ENCODE measurements at regions not wholly inside any gene's neighbourhood (a gene's known extent, or its start where the extent isn't known, plus 50 kb on each side); places are given as distances from the start of the nearest gene placed in this dataset.

DNA sequence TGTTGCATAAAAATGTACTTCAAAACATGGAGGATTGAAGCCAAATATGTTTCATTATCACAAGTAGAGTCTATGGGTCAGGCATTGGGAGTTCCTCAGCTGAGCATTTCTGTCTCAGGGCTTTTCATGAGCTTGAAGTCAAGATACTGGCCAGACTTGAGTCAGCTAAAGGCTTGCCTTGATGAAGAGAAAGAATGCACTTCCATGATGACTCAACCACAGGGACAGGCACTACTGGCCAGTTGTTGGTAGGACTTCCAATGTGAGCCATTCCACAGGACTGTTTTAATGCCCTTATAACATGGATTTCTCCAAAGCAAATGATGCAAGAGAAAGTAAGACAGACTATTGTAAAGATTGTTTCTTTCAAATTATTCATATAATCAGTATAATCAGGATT lies 895.6 kb downstream of the RAB28 start:
- TF ChIP-seq ZNF211 (tag by site-specific recombination; IDR thresholded peaks at IDR 0.05; ENCODE audit: low read depth) (no peak), ZNF239 (tag by site-specific recombination; IDR thresholded peaks at IDR 0.05) (no peak), ZNF175 (tag by site-specific recombination; IDR thresholded peaks at IDR 0.05) (no peak), ZXDB (tag by site-specific recombination; IDR thresholded peaks at IDR 0.05) (no peak), ZNF121 (tag by site-specific recombination; IDR thresholded peaks at IDR 0.05) (no peak), ZNF792 (tag by site-specific recombination; IDR thresholded peaks at IDR 0.05) (no peak), KLF16 (tag by site-specific recombination; IDR thresholded peaks at IDR 0.05) (no peak), MYNN (tag by site-specific recombination; IDR thresholded peaks at IDR 0.05; ENCODE audit: borderline replicate concordance) (no peak)
- TF ChIP-seq, protein P1, sequence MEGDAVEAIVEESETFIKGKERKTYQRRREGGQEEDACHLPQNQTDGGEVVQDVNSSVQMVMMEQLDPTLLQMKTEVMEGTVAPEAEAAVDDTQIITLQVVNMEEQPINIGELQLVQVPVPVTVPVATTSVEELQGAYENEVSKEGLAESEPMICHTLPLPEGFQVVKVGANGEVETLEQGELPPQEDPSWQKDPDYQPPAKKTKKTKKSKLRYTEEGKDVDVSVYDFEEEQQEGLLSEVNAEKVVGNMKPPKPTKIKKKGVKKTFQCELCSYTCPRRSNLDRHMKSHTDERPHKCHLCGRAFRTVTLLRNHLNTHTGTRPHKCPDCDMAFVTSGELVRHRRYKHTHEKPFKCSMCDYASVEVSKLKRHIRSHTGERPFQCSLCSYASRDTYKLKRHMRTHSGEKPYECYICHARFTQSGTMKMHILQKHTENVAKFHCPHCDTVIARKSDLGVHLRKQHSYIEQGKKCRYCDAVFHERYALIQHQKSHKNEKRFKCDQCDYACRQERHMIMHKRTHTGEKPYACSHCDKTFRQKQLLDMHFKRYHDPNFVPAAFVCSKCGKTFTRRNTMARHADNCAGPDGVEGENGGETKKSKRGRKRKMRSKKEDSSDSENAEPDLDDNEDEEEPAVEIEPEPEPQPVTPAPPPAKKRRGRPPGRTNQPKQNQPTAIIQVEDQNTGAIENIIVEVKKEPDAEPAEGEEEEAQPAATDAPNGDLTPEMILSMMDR (tag by site-specific recombination; IDR thresholded peaks at IDR 0.05) = no peak
- TF ChIP-seq, protein P2, sequence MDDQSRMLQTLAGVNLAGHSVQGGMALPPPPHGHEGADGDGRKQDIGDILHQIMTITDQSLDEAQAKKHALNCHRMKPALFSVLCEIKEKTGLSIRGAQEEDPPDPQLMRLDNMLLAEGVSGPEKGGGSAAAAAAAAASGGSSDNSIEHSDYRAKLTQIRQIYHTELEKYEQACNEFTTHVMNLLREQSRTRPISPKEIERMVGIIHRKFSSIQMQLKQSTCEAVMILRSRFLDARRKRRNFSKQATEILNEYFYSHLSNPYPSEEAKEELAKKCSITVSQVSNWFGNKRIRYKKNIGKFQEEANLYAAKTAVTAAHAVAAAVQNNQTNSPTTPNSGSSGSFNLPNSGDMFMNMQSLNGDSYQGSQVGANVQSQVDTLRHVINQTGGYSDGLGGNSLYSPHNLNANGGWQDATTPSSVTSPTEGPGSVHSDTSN (CRISPR knock-in tag; IDR thresholded peaks at IDR 0.05) = no peak
